ENCODE measurements at regions not wholly inside any gene's neighbourhood (a gene's known extent, or its start where the extent isn't known, plus 50 kb on each side); places are given as distances from the start of the nearest gene placed in this dataset.

GRCh38 chr3:190773948-190774347 is 88.5 kb downstream of the GMNC start:
- TF ChIP-seq CTCF (conservative IDR thresholded peaks at IDR 0.05; ENCODE audit: low read depth, low read length) (no peak), EZH2 (IDR thresholded peaks at IDR 0.05; ENCODE audit: borderline replicate concordance, low read depth, low read length, poor library complexity, severe bottlenecking) (no peak)
